ENCODE measurements at regions not wholly inside any gene's neighbourhood (a gene's known extent, or its start where the extent isn't known, plus 50 kb on each side); places are given as distances from the start of the nearest gene placed in this dataset.

- TF ChIP-seq CTCF (IDR thresholded peaks at IDR 0.05; ENCODE audit: low read length), result no peak
- no peak for TF ChIP-seq EZH2 (IDR thresholded peaks at IDR 0.05; ENCODE audit: borderline replicate concordance, low read length)
These were observed 165.6 kb upstream of the NAV2 start for GRCh38 chr11:19547044-19547443.

Measured in OCI-LY1 (cell line).